Activated CD4-positive, alpha-beta memory T cell treated with anti-CD3 and anti-CD28 coated beads for 36 hours (primary cell): ENCODE measurements at regions not wholly inside any gene's neighbourhood (a gene's known extent, or its start where the extent isn't known, plus 50 kb on each side); places are given as distances from the start of the nearest gene placed in this dataset.

Experiments used
- CTCF ChIA-PET: fragments of 350-600 bp; sonication (Branson Sonifier 250); formaldehyde crosslinking; loops from one replicate; lab custom pipeline; 2021; ENCODE audit warnings: antibody characterized with exemption, inconsistent platforms; lab: Charles Lee
- POLR2A ChIA-PET: fragments of 350-600 bp; sonication (Branson Sonifier 250); formaldehyde crosslinking; loops from one replicate; lab custom pipeline; 2021; ENCODE audit warnings: antibody characterized with exemption; lab: Charles Lee
- DNase-seq: peaks from one replicate; pipeline ENCODE4 v3.0.0-alpha.2; 2020
- H3K27ac Mint-ChIP-seq: one replicate; pipeline ENCODE4 v1.8.0; 2021; ENCODE audit warnings: mixed read lengths
- H3K27me3 Mint-ChIP-seq: one replicate; pipeline ENCODE4 v1.8.0; 2021; ENCODE audit warnings: mixed read lengths
- H3K36me3 Mint-ChIP-seq: one replicate; pipeline ENCODE4 v1.8.0; 2021; ENCODE audit warnings: mixed read lengths
- H3K4me1 Mint-ChIP-seq: one replicate; pipeline ENCODE4 v1.8.0; 2021; ENCODE audit warnings: low read depth, mixed read lengths
- H3K4me3 Mint-ChIP-seq: one replicate; pipeline ENCODE4 v1.8.0; 2021; ENCODE audit warnings: mild to moderate bottlenecking, mixed read lengths
- H3K9me3 Mint-ChIP-seq: one replicate; pipeline ENCODE4 v1.8.0; 2021; ENCODE audit warnings: mixed read lengths
- intact Hi-C: fragments of 100-400 bp; cut with micrococcal nuclease; formaldehyde crosslinking; loops from one replicate; pipeline ENCODE4 v1.15.1; 2023

DNA sequence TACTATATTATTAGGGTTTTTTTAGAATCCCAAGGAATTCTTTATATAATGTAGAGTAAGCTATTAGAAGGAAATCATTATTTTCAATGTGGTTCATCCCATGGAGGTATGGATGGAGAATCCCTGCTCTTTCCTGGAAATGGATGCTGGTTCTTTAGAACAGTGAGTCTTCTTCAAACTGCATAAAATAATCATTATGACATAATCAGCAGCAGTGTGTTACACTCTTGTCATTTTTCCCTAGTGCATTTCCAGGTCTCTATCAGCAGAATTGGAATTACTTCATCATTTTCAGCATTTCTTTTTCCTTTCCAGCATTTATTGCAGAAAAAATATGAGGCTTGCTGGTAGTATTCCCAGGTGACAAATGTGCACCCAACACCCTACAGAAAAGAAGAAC is 168.1 kb downstream of the ETAA1 start:
- Mint-ChIP-seq H3K27ac (no peak overlapping the region), H3K4me1 (no peaks in the 10 kb centered on the region), H3K4me3 (no peak overlapping the region), H3K27me3 (no peaks in the 10 kb centered on the region), H3K36me3 (no peaks in the 10 kb centered on the region), H3K9me3 (no peaks in the 10 kb centered on the region)
- POLR2A ChIA-PET: no interaction called here
- no peak for DNase-seq
- intact Hi-C loops: no loop called here
- CTCF ChIA-PET: no interaction called here

GRCh38 chr2:67565761-67566160 is 168.6 kb downstream of the ETAA1 start:
- ChIA-PET POLR2A (no interaction called here), CTCF (no interaction called here)
- no peaks in the 10 kb centered on the region for H3K4me1 Mint-ChIP-seq
- no peak for DNase-seq
- no peaks in the 10 kb centered on the region for H3K9me3 Mint-ChIP-seq
- no peaks in the 10 kb centered on the region for H3K27me3 Mint-ChIP-seq
- intact Hi-C loops: no loop called here
- no peak overlapping the region for H3K27ac Mint-ChIP-seq
- H3K4me3 Mint-ChIP-seq: no peak overlapping the region
- no peaks in the 10 kb centered on the region for H3K36me3 Mint-ChIP-seq

DNA sequence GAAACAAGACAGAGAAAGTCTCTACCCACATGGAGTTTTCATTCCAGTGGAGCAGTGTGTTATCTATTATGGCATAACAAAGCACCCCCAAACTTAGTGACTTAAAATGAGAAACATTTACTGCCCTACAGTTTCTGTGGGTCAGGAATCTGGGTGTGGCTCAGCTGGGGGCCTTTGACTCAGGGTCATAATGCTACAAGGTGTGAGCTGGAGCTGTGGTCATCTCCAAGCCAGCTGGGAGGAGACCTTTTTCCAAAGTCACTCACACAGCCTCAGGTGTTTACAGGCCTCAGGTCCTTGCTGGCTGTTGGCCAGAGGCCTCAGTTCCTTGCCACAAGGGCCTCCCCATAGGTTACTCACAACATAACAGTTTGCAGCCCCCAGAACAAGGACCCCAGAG is 169.2 kb downstream of the ETAA1 start:
- Mint-ChIP-seq H3K9me3 (no peaks in the 10 kb centered on the region), H3K4me3 (no peak overlapping the region), H3K4me1 (no peaks in the 10 kb centered on the region), H3K36me3 (no peaks in the 10 kb centered on the region), H3K27me3 (no peaks in the 10 kb centered on the region), H3K27ac (no peak overlapping the region)
- ChIA-PET POLR2A (no interaction called here), CTCF (no interaction called here)
- intact Hi-C loops: no loop called here
- no peak for DNase-seq

DNA sequence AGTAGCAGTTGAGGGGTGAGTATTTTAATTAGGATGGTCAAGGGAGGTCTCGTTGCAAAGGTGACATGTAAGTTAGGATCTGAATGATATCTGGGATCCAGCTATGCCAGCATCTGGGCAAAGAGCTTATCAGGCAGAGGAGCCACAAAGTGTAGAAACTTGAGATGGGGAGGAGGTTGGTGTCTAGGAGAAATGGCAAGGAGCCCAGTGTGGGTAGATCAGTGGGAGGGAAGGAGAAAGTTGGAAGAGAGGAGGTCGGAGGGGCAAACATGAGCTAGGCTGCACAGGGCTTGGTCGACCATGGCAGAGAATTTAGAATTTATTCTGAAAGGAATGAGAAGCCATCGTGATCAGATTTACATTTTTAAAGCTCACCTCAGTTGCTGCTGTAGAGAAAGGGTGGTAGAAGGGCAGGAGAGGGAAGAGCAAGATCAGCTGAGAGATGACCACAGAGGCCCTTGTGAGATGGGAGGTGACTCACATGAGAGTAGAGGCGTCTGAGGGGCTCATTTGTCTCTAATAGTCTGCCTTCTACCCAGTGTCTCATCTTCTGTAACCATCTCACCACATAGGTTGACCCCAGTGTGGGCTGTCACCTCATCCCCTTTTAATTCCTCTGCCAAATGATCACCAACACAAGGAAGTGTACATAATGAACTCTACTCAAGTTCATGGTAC is 170.0 kb downstream of the ETAA1 start:
- DNase-seq: no peak
- Mint-ChIP-seq H3K4me1 (no peaks in the 10 kb centered on the region), H3K4me3 (no peak overlapping the region), H3K36me3 (no peaks in the 10 kb centered on the region), H3K27me3 (no peaks in the 10 kb centered on the region), H3K9me3 (no peaks in the 10 kb centered on the region), H3K27ac (no peak overlapping the region)
- ChIA-PET POLR2A (no interaction called here), CTCF (no interaction called here)
- intact Hi-C loops: no loop called here

- POLR2A ChIA-PET: no interaction called here
- H3K4me1 Mint-ChIP-seq: no peaks in the 10 kb centered on the region
Observed at GRCh38 chr2:67567886-67568285, 170.8 kb downstream of the ETAA1 start.

DNA sequence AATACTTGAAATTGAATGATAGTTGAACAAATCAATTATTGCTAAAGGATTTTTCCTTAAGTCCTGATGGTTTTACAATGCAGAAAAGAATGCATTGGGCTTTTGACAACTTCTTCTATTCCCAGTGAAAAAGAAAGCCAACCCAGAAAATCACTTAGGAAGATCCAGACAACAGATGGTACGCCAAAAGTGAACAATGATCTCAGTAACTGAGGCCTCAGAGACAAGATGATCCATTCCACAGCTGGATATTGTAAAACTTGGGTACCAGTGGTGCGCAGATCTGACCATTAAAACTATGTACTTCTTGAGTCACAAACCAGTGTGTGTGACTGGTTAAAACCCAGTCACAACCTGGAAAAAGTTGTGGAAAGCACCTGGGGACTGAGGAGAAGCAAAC is 173.5 kb downstream of the ETAA1 start:
- Mint-ChIP-seq H3K4me3 (no peak overlapping the region), H3K27ac (no peak overlapping the region), H3K4me1 (no peaks in the 10 kb centered on the region), H3K36me3 (no peaks in the 10 kb centered on the region), H3K27me3 (no peaks in the 10 kb centered on the region), H3K9me3 (no peaks in the 10 kb centered on the region)
- no peak for DNase-seq
- CTCF ChIA-PET: no interaction called here
- intact Hi-C loops: no loop called here
- POLR2A ChIA-PET: no interaction called here

More at GRCh38 chr2:67567886-67568285, 170.8 kb downstream of the ETAA1 start:
- H3K27me3 Mint-ChIP-seq: no peaks in the 10 kb centered on the region
- DNase-seq: no peak
- intact Hi-C loops: no loop called here
- no peaks in the 10 kb centered on the region for H3K36me3 Mint-ChIP-seq
- CTCF ChIA-PET: no interaction called here
- H3K4me3 Mint-ChIP-seq: no peak overlapping the region
- no peak overlapping the region for H3K27ac Mint-ChIP-seq
- no peaks in the 10 kb centered on the region for H3K9me3 Mint-ChIP-seq

- ChIA-PET CTCF (no interaction called here), POLR2A (no interaction called here)
- no peaks in the 10 kb centered on the region for H3K27me3 Mint-ChIP-seq
- intact Hi-C loops: no loop called here
- no peak for DNase-seq
- H3K4me3 Mint-ChIP-seq: no peak overlapping the region
- H3K4me1 Mint-ChIP-seq: no peaks in the 10 kb centered on the region
- no peaks in the 10 kb centered on the region for H3K9me3 Mint-ChIP-seq
- no peak overlapping the region for H3K27ac Mint-ChIP-seq
- no peaks in the 10 kb centered on the region for H3K36me3 Mint-ChIP-seq
Observed at GRCh38 chr2:67571785-67572718, 174.9 kb downstream of the ETAA1 start.

DNA sequence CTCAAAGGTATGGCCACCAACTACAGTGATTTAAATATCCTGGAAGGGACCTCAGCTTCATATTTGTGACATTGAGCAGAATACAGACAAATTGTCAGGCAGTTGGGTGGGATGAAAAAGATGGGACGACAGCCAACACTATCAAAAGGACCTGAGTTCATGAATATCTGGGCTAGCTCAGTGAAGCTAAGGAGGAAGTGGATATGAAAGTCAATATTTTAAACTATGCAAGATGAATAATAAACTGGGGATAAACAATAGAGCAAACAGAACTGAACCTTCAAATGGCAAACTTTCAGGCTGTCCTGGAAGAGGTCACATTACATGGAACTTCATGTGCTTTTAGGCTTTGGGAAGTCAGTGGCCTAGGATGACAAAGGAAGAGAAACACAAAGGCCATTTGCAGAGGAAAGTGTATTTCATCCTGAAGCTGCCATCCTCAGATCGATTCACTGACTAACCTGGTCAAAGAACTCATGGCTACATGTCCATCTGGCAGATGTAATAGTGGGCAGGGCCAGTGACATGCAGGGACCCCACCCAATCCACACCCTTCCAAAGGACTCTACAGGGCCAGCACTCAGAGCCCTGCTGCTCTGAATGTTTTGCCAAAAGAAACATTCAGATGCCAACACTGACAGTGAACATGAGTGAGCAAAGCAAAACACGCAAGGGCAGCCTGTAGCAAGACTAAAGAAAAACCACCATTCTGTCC is 175.7 kb downstream of the ETAA1 start:
- no peak for DNase-seq
- POLR2A ChIA-PET: no interaction called here
- Mint-ChIP-seq H3K36me3 (no peaks in the 10 kb centered on the region), H3K4me3 (no peak overlapping the region), H3K9me3 (no peaks in the 10 kb centered on the region), H3K27me3 (no peaks in the 10 kb centered on the region), H3K27ac (no peak overlapping the region), H3K4me1 (no peaks in the 10 kb centered on the region)
- CTCF ChIA-PET: no interaction called here
- intact Hi-C loops: no loop called here

GRCh38 chr2:67574230-67574629 is 177.1 kb downstream of the ETAA1 start:
- no peaks in the 10 kb centered on the region for H3K4me1 Mint-ChIP-seq
- H3K27me3 Mint-ChIP-seq: no peaks in the 10 kb centered on the region
- ChIA-PET POLR2A (no interaction called here), CTCF (no interaction called here)
- intact Hi-C loops: no loop called here
- H3K9me3 Mint-ChIP-seq: no peaks in the 10 kb centered on the region
- DNase-seq: no peak
- H3K4me3 Mint-ChIP-seq: no peak overlapping the region
- H3K27ac Mint-ChIP-seq: no peak overlapping the region
- no peaks in the 10 kb centered on the region for H3K36me3 Mint-ChIP-seq

GRCh38 chr2:67576226-67576625 is 179.1 kb downstream of the ETAA1 start:
- Mint-ChIP-seq H3K36me3 (no peaks in the 10 kb centered on the region), H3K27me3 (no peaks in the 10 kb centered on the region), H3K27ac (no peak overlapping the region), H3K9me3 (no peaks in the 10 kb centered on the region), H3K4me1 (no peaks in the 10 kb centered on the region), H3K4me3 (no peak overlapping the region)
- intact Hi-C loops: no loop called here
- CTCF ChIA-PET: no interaction called here
- no peak for DNase-seq
- POLR2A ChIA-PET: no interaction called here

DNA sequence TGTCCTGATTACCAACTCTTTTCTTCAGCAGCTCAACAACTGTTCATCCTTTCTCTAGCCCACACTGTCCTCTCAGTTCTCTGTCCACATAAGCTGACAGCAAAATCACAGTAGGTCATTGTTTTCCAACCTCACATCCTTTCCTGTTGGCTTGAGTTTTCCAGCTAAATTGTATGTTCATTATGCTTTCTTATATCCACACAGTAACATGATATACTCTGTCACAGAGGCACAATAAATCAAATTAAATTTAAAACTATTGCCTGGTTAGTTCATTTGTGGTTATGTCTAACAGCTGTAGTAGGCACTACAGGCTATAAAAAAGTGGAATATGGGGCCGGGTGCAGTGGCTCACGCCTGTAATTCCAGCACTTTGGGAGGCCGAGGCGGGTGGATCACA is 179.9 kb downstream of the ETAA1 start:
- Mint-ChIP-seq H3K4me3 (no peak overlapping the region), H3K36me3 (no peaks in the 10 kb centered on the region), H3K27me3 (no peaks in the 10 kb centered on the region), H3K9me3 (peaks cover 5% of the 10 kb centered on the region), H3K27ac (no peak overlapping the region), H3K4me1 (no peaks in the 10 kb centered on the region)
- CTCF ChIA-PET: no interaction called here
- no peak for DNase-seq
- intact Hi-C loops: no loop called here
- POLR2A ChIA-PET: interaction anchor here (0.5 kb wide), 1 partner anchor 80 kb away, joined by 5 read pairs; no protein-coding TSS in a partner anchor

DNA sequence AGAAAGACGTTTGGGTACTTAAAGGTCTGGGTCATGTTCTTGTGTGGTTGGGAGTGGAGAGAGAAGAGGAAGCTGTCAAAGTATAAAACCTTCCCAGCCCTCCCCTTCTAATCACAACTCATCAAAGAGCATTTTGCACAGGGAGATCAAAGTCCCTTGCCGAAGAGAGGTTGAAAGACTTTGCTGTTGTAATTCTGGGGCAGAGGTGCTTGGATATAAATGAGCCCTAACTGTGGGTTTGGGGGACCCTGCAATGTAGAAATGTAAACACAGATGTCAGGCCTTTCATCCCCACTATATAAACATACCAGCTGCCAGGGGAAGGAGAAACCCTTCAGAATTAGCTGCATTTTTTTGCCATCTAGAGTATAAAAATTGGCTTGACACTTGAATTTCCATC is 182.1 kb downstream of the ETAA1 start:
- Mint-ChIP-seq H3K27me3 (no peaks in the 10 kb centered on the region), H3K4me1 (no peaks in the 10 kb centered on the region)
- CTCF ChIA-PET: no interaction called here

More for the DNA sequence above, 182.1 kb downstream of the ETAA1 start:
- H3K4me3 Mint-ChIP-seq: no peak overlapping the region
- intact Hi-C loops: no loop called here
- peaks cover 19% of the 10 kb centered on the region for H3K9me3 Mint-ChIP-seq
- no peaks in the 10 kb centered on the region for H3K36me3 Mint-ChIP-seq
- DNase-seq: no peak
- POLR2A ChIA-PET: no interaction called here
- H3K27ac Mint-ChIP-seq: no peak overlapping the region
